ENCODE measurements at regions not wholly inside any gene's neighbourhood (a gene's known extent, or its start where the extent isn't known, plus 50 kb on each side); places are given as distances from the start of the nearest gene placed in this dataset.

- TF ChIP-seq RARB (CRISPR knock-in tag; IDR thresholded peaks at IDR 0.05) (no peak), TSHZ2 (CRISPR knock-in tag; IDR thresholded peaks at IDR 0.05) (no peak), CREB5 (CRISPR knock-in tag; IDR thresholded peaks at IDR 0.05; ENCODE audit: low read depth) (no peak), GLIS3 (CRISPR knock-in tag; IDR thresholded peaks at IDR 0.05) (no peak), SNAI2 (CRISPR knock-in tag; IDR thresholded peaks at IDR 0.05) (no peak)
- no peak for ATAC-seq
Observed at GRCh38 chr4:24234288-24234848, 344.5 kb upstream of the PPARGC1A start.

GRCh38 chr4:24230955-24231354 is 341.1 kb upstream of the PPARGC1A start:
- ATAC-seq = no peak
- TF ChIP-seq ARNTL (CRISPR knock-in tag; IDR thresholded peaks at IDR 0.05; ENCODE audit: borderline replicate concordance, low read depth) (no peak), ZFP3 (CRISPR knock-in tag; IDR thresholded peaks at IDR 0.05) (no peak), ZFP30 (CRISPR knock-in tag; IDR thresholded peaks at IDR 0.05) (no peak), ZNF565 (CRISPR knock-in tag; conservative IDR thresholded peaks at IDR 0.05; ENCODE audit: low read depth) (no peak), CSDC2 (CRISPR knock-in tag; IDR thresholded peaks at IDR 0.05) (no peak), TSHZ2 (CRISPR knock-in tag; IDR thresholded peaks at IDR 0.05) (no peak), TOX (CRISPR knock-in tag; IDR thresholded peaks at IDR 0.05; ENCODE audit: borderline replicate concordance) (no peak), CSRNP3 (CRISPR knock-in tag; IDR thresholded peaks at IDR 0.05) (no peak), SNAI2 (CRISPR knock-in tag; IDR thresholded peaks at IDR 0.05) (no peak), ZC3H10 (CRISPR knock-in tag; IDR thresholded peaks at IDR 0.05) (no peak), OSR1 (CRISPR knock-in tag; IDR thresholded peaks at IDR 0.05) (no peak), PPARA (CRISPR knock-in tag; IDR thresholded peaks at IDR 0.05; ENCODE audit: borderline replicate concordance) (no peak), RARB (CRISPR knock-in tag; IDR thresholded peaks at IDR 0.05) (no peak), POU6F1 (CRISPR knock-in tag; IDR thresholded peaks at IDR 0.05; ENCODE audit: borderline replicate concordance, low read depth) (no peak), CREB5 (CRISPR knock-in tag; IDR thresholded peaks at IDR 0.05; ENCODE audit: low read depth) (no peak), ESRRG (CRISPR knock-in tag; IDR thresholded peaks at IDR 0.05) (no peak), PATZ1 (CRISPR knock-in tag; IDR thresholded peaks at IDR 0.05; ENCODE audit: borderline replicate concordance) (no peak)
